ENCODE measurements at regions not wholly inside any gene's neighbourhood (a gene's known extent, or its start where the extent isn't known, plus 50 kb on each side); places are given as distances from the start of the nearest gene placed in this dataset.

GRCh38 chr16:65287307-65287706, 165.4 kb upstream of the CDH11 start:
- Histone ChIP-seq H3K9me3 (ENCODE audit: low read length) (no peaks in the 10 kb centered on the region), H2AFZ (ENCODE audit: low read length) (no peak overlapping the region), H3K4me1 (ENCODE audit: insufficient read depth, low read length) (peaks cover 23% of the 10 kb centered on the region), H4K20me1 (ENCODE audit: low read length) (no peaks in the 10 kb centered on the region), H3K4me3 (ENCODE audit: low read length) (no peak overlapping the region), H3F3A (ENCODE audit: low read length, unreplicated experiment) (no peaks in the 10 kb centered on the region), H3K4me2 (ENCODE audit: low read length) (no peak overlapping the region), H3K9me2 (replicated peaks; ENCODE audit: low read length) (no peaks in the 10 kb centered on the region), H3K27me3 (ENCODE audit: low read length) (no peaks in the 10 kb centered on the region), H3K36me3 (ENCODE audit: low read depth, low read length) (no peaks in the 10 kb centered on the region), H3K9ac (ENCODE audit: low read length) (no peak overlapping the region), H3K79me2 (ENCODE audit: low read length) (no peaks in the 10 kb centered on the region), H3K27ac (ENCODE audit: low read length) (no peak overlapping the region)
- intact Hi-C loops (cut with micrococcal nuclease), result no loop called here
- ChIA-PET POLR2A (ENCODE audit: unreplicated experiment) (no interaction called here), CTCF (no interaction called here)
- no peak for DNase-seq
- ATAC-seq, result no peak
- no TSS peak for BruUV-seq (replicated peaks)
- TF ChIP-seq EZH2phosphoT487 (IDR thresholded peaks at IDR 0.05; ENCODE audit: borderline replicate concordance, low read length) (no peak), CTCF (conservative IDR thresholded peaks at IDR 0.05; ENCODE audit: low read depth, low read length) (no peak), EZH2 (IDR thresholded peaks at IDR 0.05; ENCODE audit: low read length, unreplicated experiment) (no peak)

GRCh38 chr16:65285128-65286048, 163.5 kb upstream of the CDH11 start:
- Histone ChIP-seq H3K4me2 (ENCODE audit: low read length) (peak overlapping the region; percentile 76), H3K4me1 (ENCODE audit: insufficient read depth, low read length) (peaks cover 23% of the 10 kb centered on the region), H3K27ac (ENCODE audit: low read length) (no peak overlapping the region), H3F3A (ENCODE audit: low read length, unreplicated experiment) (no peaks in the 10 kb centered on the region), H3K36me3 (ENCODE audit: low read depth, low read length) (no peaks in the 10 kb centered on the region), H3K9me3 (ENCODE audit: low read length) (no peaks in the 10 kb centered on the region), H3K4me3 (ENCODE audit: low read length) (peak overlapping the region; percentile 35; the same call in 1 of the 2 replicates), H3K27me3 (ENCODE audit: low read length) (no peaks in the 10 kb centered on the region), H3K79me2 (ENCODE audit: low read length) (no peaks in the 10 kb centered on the region), H2AFZ (ENCODE audit: low read length) (peak overlapping the region; percentile 64), H4K20me1 (ENCODE audit: low read length) (no peaks in the 10 kb centered on the region), H3K9me2 (replicated peaks; ENCODE audit: low read length) (no peaks in the 10 kb centered on the region), H3K9ac (ENCODE audit: low read length) (no peak overlapping the region)
- BruUV-seq (replicated peaks), result no TSS peak
- ChIA-PET POLR2A (ENCODE audit: unreplicated experiment) (interaction anchor here (0.6 kb wide), 1 partner anchor 81 kb away, joined by 3 read pairs; no protein-coding TSS in a partner anchor), CTCF (no interaction called here)
- DNase-seq, result peak; percentile 45
- ATAC-seq, result peak; percentile 64
- TF ChIP-seq EZH2phosphoT487 (IDR thresholded peaks at IDR 0.05; ENCODE audit: borderline replicate concordance, low read length), result no peak
- no peak for TF ChIP-seq EZH2 (IDR thresholded peaks at IDR 0.05; ENCODE audit: low read length, unreplicated experiment)
- no peak for TF ChIP-seq CTCF (conservative IDR thresholded peaks at IDR 0.05; ENCODE audit: low read depth, low read length)
- intact Hi-C loops (cut with micrococcal nuclease), result loop anchor here (2.0 kb wide), 1 partner anchor 89 kb away; no protein-coding TSS in a partner anchor

- DNase-seq (peak; percentile 2), ATAC-seq (peak; percentile 52)
- intact Hi-C loops (cut with micrococcal nuclease), result loop anchor here (2.0 kb wide), 1 partner anchor 90 kb away; no protein-coding TSS in a partner anchor
- Histone ChIP-seq H3K27ac (ENCODE audit: low read length) (no peak overlapping the region), H3K9me3 (ENCODE audit: low read length) (no peaks in the 10 kb centered on the region), H3K9ac (ENCODE audit: low read length) (no peak overlapping the region), H2AFZ (ENCODE audit: low read length) (peak overlapping the region; percentile 46; the same call in 1 of the 2 replicates), H3K9me2 (replicated peaks; ENCODE audit: low read length) (no peaks in the 10 kb centered on the region), H4K20me1 (ENCODE audit: low read length) (no peaks in the 10 kb centered on the region), H3K79me2 (ENCODE audit: low read length) (no peaks in the 10 kb centered on the region), H3K4me2 (ENCODE audit: low read length) (peak overlapping the region; percentile 76), H3K36me3 (ENCODE audit: low read depth, low read length) (no peaks in the 10 kb centered on the region), H3F3A (ENCODE audit: low read length, unreplicated experiment) (no peaks in the 10 kb centered on the region), H3K4me1 (ENCODE audit: insufficient read depth, low read length) (peaks cover 27% of the 10 kb centered on the region), H3K27me3 (ENCODE audit: low read length) (no peaks in the 10 kb centered on the region), H3K4me3 (ENCODE audit: low read length) (no peak overlapping the region)
- ChIA-PET POLR2A (ENCODE audit: unreplicated experiment) (no interaction called here), CTCF (no interaction called here)
- TF ChIP-seq CTCF (conservative IDR thresholded peaks at IDR 0.05; ENCODE audit: low read depth, low read length), result no peak
- no peak for TF ChIP-seq EZH2 (IDR thresholded peaks at IDR 0.05; ENCODE audit: low read length, unreplicated experiment)
- no peak for TF ChIP-seq EZH2phosphoT487 (IDR thresholded peaks at IDR 0.05; ENCODE audit: borderline replicate concordance, low read length)
- no TSS peak for BruUV-seq (replicated peaks)
Observed at GRCh38 chr16:65284626-65285025, 162.8 kb upstream of the CDH11 start.
